GM19240 (cell line): ENCODE measurements at regions not wholly inside any gene's neighbourhood (a gene's known extent, or its start where the extent isn't known, plus 50 kb on each side); places are given as distances from the start of the nearest gene placed in this dataset.

Experiments
- DNase-seq: peaks from one replicate; pipeline ENCODE4 v3.0.0; 2011; ENCODE audit warnings: low spot score; ENCODE audit not compliant: insufficient read length

DNA sequence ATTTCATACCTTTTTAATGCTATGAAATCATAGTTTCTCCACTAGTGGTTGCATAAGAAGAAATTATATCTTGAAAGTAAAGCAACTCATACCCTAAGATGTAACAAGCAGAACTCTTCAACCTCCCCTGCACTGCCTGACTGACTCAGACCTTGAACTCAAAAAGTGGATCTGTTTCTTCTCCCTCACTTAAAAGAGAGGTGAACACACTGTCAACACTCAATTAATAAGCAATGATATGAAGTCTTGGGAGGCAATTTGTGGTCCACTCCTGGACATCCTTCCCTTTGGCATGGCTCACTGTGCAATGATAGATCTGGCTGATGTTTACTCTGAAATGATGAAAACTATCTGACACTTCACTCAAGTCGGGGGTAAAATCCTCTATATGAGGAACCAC, 282.0 kb upstream of the DKK2 start:
- DNase-seq, result no peak

DNA sequence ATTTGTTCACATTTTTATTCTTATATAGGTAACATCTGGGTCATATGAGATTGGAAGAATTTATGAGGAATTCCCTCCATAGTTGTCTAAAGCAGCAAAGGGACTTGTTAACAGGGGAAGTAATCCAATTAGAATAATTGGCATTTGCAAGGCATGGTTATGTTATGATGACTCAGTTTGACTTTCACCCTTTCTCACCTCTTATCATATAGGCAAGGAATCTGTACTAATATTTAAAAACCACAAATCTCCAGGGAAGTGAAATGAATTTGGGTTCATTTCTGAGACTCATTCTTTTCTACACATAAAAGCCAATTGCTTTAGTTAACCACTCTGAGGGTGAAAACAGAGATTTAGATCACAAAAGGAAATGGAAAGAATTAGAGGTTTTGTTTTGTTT, 281.5 kb upstream of the DKK2 start:
- no peak for DNase-seq

DNA sequence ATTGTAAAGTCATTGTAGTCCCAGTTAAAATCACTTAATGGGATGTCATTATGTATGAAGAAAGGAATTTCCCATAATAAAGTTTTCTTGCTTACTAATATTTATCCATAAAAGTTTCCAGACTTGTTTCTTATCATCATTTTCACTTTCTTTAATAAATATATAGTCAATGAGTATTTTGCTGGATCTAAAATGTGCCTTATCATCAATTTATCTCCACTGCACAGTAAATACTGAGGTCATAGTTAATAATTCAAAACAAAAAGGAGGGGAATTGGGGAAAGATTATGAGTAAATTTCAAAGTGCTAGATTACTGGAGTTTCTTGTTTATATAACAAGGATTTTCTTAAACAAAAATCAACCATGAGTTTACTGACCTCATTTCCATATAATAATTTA, 279.5 kb upstream of the DKK2 start:
- DNase-seq, result no peak

DNA sequence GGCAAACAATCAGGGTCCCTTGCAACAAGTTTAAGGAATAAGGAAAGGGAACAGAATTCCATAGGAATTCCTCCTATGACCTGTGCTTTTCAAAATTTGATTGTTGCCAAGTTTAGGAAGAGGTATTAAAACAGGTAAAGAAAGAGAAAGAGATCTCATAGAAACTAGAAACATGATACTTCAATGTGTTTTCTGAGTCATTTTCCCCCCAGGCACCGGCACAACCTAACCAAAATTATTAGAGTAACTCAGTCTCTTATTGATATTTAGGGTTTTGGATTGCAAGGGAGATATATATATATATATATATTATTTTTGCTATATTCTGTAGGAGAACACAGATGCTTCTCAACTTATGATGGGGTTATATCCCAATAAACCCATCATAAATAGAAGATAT, 278.0 kb upstream of the DKK2 start:
- DNase-seq, result no peak

DNA sequence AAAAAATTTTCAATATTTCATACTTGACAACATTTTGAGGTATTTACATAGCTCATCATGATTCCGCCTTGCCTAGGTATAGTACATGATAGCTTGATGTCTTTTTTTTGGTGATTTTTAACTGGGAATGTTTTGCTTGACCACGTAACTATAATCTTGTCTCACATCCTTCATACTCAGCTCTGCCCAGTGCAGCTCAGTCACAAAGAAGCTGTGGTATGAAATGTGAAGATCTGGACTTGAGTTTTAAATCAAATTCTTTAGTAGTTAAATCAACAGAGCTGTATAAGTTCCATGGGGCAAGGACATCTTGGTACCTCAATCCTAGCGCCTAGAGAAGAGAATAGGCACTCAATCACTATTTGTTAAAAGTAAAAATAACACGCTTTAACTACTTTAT, 276.3 kb upstream of the DKK2 start:
- DNase-seq, result no peak

DNA sequence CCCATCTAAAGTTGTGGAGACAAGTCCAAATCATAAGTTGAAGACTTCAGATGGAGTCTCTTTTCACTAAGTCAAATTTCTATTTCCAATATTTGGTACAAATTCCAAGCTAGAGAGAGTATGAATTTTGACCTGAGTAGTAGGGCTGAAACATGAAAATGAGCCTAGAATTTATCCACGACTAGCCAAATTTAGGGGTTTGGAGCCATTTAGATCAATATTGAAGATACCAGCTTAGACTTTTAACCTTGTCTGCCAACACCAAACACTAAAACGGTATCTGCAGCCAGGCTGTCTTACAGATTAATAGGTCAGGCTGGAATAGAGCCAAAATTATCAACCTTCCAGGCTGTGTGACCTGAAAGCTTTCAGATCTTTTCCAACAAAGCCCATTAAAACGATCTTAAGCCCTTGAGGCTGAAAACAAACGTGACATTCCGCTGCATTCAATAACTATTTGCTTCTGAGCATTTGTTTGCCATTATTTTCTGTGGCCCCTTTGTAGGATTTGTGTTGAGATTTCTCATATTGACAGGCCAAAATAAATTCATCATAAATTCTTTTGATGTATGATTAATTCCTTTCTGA, 268.7 kb upstream of the DKK2 start:
- no peak for DNase-seq

DNA sequence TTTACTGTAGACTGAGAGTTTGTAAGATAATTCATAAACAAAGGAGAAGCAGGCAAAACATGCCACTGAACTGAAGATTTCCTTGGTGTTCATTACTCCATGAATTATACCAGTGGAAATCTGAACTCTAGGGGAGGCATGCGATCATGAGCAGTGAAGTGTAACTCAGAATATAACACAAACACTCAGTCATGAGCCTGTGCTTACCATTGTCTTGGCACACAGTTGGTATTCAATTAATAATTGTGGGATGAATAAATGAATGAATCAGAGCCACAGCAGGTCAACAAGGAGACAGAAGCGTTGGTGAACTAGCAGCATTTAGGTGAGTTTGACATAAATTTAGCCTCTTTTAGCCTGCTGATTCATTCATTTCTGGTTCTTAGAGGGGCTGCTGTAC, 263.5 kb upstream of the DKK2 start:
- DNase-seq, result no peak

DNA sequence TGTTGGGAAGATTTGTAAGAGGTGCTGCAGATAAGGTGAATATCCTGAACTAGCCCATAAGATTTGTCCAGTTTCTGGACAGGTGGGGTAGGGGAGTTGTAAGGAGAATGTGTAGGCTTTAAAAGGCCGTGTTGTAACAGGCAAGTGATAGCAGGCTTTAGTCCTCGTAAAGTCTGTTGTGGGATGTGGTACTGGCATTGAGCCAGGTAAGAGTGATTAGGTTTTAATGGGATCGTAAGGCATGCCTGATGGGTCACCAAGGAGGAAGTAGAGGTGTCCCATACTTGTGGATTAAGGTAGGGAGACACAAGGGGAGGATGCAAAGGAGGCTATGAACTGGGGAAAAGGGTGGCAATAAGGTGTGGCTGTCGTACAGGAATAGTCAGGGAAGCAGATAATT, 256.9 kb upstream of the DKK2 start:
- DNase-seq, result no peak

DNA sequence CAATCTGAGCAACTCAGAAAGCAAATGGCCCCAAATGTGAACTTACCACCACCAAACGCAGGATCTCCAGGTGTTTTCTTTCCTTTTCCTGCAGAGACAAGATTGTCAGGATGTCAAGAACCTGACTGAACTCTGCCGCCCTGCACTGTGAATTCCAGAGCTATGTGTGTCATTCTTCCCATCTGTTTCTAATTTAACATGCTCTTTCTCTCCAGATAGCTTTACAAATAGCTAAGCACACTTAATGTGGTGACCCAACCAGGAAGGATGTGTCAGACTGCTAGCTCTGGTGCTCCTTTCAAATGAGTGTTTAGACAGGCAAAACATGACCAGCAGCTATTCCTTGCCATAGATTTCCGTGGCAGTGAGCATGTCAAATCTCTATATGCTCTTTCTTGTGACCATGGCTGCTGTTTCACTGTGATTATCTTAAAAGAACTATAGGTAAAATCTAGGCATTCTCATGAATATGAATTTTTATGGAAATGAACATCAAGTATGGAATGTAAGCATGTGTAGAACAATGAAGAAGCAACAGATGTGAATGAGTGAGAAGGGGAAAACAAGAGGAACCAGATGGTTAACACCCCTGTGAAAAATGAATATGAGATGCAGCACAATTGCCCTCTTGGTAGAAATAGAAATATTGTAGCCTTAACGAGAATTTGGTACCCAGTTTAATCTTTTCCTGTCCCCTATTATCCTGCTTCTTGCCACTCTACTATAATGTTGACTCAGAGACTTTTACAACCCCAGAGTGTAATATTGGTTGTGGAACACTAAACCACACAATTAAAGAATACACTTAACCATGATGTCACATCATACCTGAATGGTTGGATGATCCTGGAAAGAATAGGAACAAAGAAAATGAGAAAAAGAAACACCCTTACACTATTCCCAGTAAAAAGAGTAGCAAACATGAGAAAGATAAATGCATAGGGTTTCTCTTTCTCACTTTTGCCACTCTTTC, 247.8 kb upstream of the DKK2 start:
- DNase-seq, result no peak

DNA sequence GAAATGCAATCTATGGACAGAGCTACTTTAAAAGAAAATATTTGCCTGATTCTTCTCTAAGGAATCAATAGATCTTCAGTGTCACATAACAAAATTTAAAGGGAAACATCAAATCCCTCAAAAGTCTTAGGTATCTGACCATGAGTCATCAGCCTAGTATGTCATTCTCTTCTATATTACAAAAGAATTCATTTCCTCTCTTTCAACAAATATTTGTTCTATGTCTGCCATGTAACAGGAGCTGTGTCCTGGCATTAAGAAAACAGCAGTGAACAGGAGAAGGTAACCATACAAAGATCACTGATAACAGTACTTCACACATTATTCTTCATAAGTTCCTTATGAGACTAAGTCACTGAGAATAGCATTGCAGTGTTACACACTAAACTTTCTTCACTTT, 243.6 kb upstream of the DKK2 start:
- DNase-seq, result no peak

DNA sequence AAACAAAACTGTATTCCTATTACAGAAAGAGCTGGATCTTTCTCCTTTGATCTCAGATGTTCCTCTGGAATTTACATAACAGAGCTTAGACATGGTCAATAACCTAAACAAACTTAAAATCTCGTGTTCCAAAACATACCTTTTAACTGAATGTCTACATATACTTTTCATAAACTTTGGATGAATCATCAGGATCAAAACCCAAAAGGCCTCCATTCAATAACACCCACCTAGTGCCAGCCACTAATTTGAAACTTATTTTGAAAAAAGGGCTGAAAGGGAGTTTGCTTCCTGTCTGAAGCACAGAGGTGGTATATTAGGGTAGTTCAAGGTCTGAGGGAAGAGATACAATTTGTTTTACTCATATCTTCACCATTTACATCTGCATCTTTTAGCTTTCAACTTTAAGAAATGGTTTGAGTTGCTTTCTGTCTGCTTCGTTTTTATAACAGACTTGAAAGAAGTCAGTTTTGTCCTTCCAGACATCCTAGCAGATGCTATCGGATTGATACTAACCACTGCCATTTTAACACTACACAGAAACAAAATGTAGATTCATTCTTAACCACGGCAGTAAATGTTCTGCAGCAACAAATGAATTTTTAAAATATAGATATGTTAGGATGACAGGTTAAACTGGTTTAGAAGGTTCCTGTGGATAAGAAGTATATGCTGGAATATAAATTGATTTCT, 242.8 kb upstream of the DKK2 start:
- no peak for DNase-seq

DNA sequence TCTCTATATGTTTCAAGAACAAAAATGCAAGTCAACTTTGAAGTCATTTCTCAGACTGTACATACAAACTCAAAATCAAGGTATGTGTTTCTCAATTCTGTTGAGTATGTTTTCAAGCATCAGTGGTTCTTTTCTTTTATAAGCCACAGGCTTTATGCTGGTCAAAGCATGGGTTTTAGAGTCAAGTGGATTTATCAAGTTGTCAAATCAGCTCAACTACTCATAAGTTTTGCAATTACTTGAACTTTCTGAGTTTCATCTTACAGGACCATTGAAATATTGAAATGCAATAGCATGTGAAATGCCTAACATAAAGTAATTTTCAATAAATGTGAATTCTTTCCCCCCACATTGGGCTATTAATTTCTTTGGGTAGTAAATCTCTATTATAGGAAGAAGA, 239.9 kb upstream of the DKK2 start:
- DNase-seq, result no peak

DNA sequence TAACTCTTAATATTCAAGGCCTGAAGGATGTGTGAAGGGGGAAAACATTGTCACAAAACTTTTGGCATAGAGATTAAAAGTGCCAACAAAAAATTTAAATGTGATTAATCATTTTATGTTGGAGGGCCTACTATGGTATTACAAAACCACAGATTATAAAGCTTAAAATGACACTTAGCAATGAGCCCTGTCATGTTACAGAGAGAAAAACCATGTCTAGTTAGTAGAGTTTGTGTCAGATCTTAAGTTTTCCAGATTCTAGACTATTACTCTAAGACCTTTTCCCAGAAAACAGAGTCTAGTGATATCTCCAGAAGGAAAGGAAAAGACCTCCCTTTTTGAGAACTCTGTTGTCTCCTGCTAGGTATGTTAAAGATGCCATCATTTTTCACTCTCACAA, 239.1 kb upstream of the DKK2 start:
- DNase-seq, result no peak

DNA sequence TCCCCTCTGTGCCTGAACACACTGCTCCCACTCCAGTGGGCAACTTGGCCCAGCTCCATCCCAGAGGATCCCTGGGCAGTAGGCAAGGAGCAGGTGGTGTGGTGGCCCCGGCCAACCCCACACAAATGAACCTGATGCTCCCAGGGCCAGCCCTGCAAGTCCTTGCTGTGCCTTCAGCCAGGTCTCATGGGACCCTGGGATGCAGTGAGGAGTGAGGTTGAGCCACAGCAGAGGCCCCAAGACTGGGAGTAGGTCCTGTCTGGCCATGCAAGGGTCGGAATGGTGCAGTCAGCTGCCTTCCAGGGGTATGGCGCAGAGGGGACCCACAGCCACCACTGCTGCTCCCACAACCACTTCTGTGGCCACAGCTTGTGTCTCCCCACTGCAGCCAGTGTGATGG, 234.5 kb upstream of the DKK2 start:
- DNase-seq, result no peak

DNA sequence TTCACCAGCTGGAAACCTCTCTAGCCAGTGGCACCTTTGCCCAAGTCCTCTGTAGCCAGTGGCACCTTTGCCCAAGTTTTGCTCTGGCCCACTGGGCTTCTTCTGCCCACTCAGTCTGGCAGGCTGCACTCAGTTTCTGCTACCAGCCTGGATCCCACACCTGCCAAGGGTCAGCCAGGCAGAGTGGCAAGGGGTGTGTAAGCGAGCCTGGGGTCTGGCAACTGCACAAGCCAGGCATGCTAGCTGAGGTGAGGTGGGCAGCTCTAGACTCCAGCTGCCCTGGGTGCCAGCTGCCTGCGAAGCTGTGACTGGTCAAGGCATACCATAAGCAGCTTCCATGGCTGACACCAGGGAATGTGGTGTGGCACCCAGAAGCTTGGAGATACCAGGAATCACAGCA, 233.1 kb upstream of the DKK2 start:
- DNase-seq, result no peak

DNA sequence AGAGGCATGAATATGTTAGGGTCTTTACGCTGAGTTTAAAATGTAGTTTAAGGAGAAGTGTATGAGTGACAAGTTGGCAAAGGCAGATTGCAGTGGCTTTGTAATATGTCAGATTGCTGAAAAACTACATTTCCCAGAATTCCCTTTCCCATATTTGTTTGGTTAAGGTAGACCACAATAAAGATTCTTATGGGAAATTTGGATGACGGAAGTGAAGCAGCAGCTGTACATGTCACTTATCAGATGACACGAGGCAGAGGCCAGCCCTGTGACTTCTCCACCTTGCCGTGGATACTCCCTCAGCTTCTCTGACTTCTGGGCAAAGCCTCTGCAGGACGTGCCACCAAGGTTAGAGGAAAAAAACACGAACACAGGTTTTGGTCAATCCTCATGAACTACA, 229.7 kb upstream of the DKK2 start:
- no peak for DNase-seq

DNA sequence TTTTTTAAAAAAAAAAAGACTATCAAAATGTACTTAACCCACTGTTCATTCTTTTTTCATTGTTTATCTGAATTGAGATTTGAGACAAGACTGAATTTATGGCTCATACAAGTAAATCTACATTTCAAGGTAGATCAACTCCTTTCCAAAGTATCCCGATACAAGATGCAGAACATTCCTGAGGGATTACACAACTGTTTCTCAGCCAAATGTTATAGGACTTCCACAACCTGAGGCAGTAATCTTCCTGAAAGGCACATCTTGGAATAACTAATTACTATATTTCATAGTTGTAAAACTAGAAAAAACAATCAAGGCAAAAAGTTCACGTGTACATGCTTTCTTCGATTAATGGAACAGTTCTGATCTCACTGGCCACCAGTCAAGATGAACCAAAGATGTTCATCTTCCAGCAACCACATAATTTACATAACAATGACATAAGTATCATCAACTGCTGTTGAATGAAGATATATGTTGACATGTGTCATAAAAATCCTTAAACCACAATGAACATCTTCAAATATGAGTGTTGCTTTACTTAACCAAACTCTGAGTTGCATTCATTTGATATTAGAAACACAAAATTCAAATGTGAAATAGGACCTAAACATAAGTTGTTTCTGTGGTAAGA, 225.2 kb upstream of the DKK2 start:
- no peak for DNase-seq

DNA sequence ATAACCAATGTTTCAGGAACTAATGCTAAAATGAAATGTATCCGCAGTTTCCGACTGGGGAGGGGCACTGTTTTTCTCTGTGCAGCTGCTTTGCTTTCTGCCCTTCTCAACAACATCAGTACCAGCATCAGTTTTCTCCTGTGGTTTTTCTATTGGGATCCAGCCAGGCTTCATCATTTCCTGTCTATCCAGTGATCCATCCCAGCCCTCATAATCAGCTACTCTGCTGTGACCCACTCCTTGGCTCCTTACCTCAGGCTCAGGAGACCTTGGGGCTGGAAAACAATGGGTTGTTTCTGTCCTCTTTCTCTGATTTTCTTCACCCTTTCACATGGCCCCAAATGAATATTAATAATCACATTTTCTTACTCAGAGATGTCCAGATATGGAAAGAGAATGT, 222.2 kb upstream of the DKK2 start:
- no peak for DNase-seq

DNA sequence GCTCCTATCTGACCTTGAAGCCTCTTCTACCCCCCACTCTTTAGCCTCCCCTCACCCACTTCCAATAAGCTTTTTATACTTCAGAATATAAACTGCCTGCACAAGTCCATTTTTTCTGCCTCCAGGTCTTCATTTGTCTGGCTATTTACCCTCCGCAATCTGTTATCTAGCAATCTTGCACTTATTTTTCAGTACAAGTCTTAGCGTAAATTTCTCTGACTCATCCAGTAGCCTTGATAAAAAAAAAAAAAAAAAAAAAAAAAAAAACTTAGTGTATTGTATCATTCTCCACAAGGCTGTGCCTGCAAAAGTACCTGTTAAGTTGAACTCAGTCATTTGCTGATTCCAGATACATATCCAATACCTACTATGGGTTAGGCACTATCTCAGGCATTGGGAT, 219.5 kb upstream of the DKK2 start:
- DNase-seq, result no peak

DNA sequence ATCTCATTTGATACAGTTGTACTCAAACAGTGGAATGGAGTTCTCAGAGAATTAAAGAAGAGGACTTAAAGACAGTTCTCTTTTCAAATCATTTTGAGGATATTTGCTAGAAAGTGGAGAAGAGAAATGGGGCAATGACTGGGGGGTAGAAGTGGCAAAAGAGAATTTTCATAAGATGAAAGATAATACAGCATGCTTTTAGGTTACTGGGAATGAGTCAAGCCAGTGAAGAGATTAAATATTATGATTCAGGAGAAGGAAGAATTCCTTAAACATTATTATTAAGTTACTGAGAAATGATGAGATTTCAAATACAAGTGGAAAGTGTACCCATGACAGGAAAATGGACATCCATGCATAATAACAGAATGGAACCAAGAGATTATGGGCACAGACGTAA, 219.0 kb upstream of the DKK2 start:
- no peak for DNase-seq

DNA sequence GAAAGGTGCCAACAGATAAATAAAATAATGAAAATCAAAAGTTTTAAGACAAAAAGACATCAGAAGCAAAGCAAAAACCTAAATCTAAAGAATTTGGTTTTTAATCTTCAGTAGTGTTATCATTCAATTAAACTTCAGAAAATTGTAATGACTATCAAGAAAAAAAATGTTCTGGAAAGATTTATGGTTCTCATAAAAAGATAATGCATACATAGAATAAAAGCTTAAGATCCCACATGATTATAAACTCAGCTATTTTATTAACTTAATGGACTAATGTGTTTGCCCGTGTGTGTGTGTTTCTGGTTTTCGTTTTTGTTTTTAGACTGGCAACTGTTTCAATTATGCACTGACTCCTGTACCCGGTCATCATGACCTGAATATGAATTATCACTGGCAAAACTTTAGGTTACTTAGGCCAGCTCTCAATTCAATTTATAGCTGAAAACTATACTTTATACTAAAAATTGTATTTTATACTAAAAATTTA, 217.5 kb upstream of the DKK2 start:
- DNase-seq, result no peak

DNA sequence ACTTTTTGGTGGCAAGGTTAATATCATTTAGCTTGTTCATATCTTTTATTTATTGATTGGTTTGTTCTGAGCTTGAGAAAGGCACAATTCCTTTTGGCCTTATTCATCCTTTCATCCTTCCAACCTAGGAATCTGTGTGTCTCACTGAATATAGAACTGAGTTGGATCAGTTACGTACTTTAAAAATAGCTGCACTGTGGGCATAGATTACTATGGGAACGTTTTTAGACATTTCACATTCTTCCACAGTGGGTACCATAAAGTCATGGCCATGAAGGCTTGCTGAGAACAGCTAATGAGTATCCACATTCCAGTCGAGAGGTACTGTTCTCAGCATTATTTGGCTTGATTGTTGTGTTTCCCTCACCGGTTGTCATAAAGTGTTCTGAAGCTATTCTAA, 217.0 kb upstream of the DKK2 start:
- no peak for DNase-seq
